Neuronal stem cell (in vitro differentiated cells): ENCODE measurements at regions not wholly inside any gene's neighbourhood (a gene's known extent, or its start where the extent isn't known, plus 50 kb on each side); places are given as distances from the start of the nearest gene placed in this dataset.
"Not testable (repeated sequence)": the region's sequence is repeated elsewhere in the genome, so short reads cannot be mapped to it uniquely, and the experiment has no call there.

ENCODE experiments used
- DNase-seq: peaks from one replicate; pipeline ENCODE4 v3.0.0-alpha.2; 2013; ENCODE audit warnings: low spot score
- H2AFZ ChIP-seq: one replicate; pipeline ENCODE4 v1.6.1; 2013; ENCODE audit warnings: mild to moderate bottlenecking, low read length, inconsistent platforms
- H2AK5ac ChIP-seq: 2 replicates; pipeline ENCODE4 v1.6.1; 2013; ENCODE audit warnings: low read depth, mild to moderate bottlenecking, inconsistent platforms, low read length, moderate library complexity, mixed read lengths
- H2BK120ac ChIP-seq: 2 replicates; pipeline ENCODE4 v1.6.1; 2013; ENCODE audit warnings: low read depth, mild to moderate bottlenecking, inconsistent platforms, low read length, moderate library complexity, mixed read lengths
- H2BK12ac ChIP-seq: one replicate; pipeline ENCODE4 v1.6.1; 2013; ENCODE audit warnings: low read length, inconsistent platforms
- H2BK15ac ChIP-seq: 2 replicates; pipeline ENCODE4 v1.6.1; 2013; ENCODE audit warnings: mild to moderate bottlenecking, low read length, inconsistent platforms, mixed read lengths
- H2BK5ac ChIP-seq: one replicate; pipeline ENCODE4 v1.6.1; 2013; ENCODE audit warnings: inconsistent platforms, mild to moderate bottlenecking, low read length, moderate library complexity
- H3K14ac ChIP-seq: one replicate; pipeline ENCODE4 v1.6.1; 2013; ENCODE audit warnings: low read length, inconsistent platforms
- H3K18ac ChIP-seq: 2 replicates; pipeline ENCODE4 v1.6.1; 2013; ENCODE audit warnings: low read length, inconsistent platforms
- H3K23ac ChIP-seq: 2 replicates; pipeline ENCODE4 v1.6.1; 2013; ENCODE audit warnings: low read depth, mild to moderate bottlenecking, mixed read lengths, low read length, inconsistent platforms; ENCODE audit not compliant: poor library complexity
- H3K27ac ChIP-seq: replicated peaks from 3 replicates; pipeline ENCODE4 v1.5.1; 2013; ENCODE audit warnings: low read length, inconsistent platforms
- H3K27me3 ChIP-seq, 3 experiments: 2 replicates each; pipeline ENCODE4 v1.6.1; 2013; ENCODE audit warnings: low read length in 3 of 3, mild to moderate bottlenecking in 2 of 3, inconsistent platforms in 1 of 3, low read depth in 1 of 3, mixed read lengths in 1 of 3, moderate library complexity in 1 of 3; ENCODE audit not compliant: control insufficient read depth in 3 of 3, insufficient read depth in 3 of 3
- H3K36me3 ChIP-seq, 2 donors: replicated peaks in 1 of 2; 2 replicates each; pipeline ENCODE4 v1.6.1; 2013; ENCODE audit warnings: low read length in 2 of 2; ENCODE audit not compliant: control insufficient read depth in 2 of 2, insufficient read depth in 2 of 2
- H3K4ac ChIP-seq: 2 replicates; pipeline ENCODE4 v1.6.1; 2013; ENCODE audit warnings: inconsistent platforms, mild to moderate bottlenecking, low read length, moderate library complexity
- H3K4me1 ChIP-seq, 2 donors: 1 replicate in 1 of 2; 2 replicates in 1 of 2; pipeline ENCODE4 v1.6.1; 2013; ENCODE audit warnings: low read length in 2 of 2, low read depth in 1 of 2; ENCODE audit not compliant: control insufficient read depth in 2 of 2, insufficient read depth in 1 of 2
- H3K4me2 ChIP-seq: one replicate; pipeline ENCODE4 v1.6.1; 2013; ENCODE audit warnings: mild to moderate bottlenecking, low read length, inconsistent platforms; ENCODE audit not compliant: insufficient read depth, poor library complexity, severe bottlenecking
- H3K4me3 ChIP-seq, 2 donors: 2 replicates each; pipeline ENCODE4 v1.5.1; 2013; ENCODE audit warnings: low read length in 2 of 2, mild to moderate bottlenecking in 2 of 2, inconsistent platforms in 1 of 2, moderate library complexity in 1 of 2
- H3K79me1 ChIP-seq: one replicate; pipeline ENCODE4 v1.6.1; 2013; ENCODE audit warnings: low read depth, mild to moderate bottlenecking, inconsistent platforms, low read length, moderate library complexity
- H3K9ac ChIP-seq: one replicate; pipeline ENCODE4 v1.6.1; 2013; ENCODE audit warnings: mild to moderate bottlenecking, low read depth, low read length, inconsistent platforms; ENCODE audit not compliant: poor library complexity
- H3K9me3 ChIP-seq, 2 donors: replicated peaks in 1 of 2; 2 replicates each; pipeline versions ENCODE3 to v1.6.1; 2013; ENCODE audit warnings: low read length in 2 of 2, mild to moderate bottlenecking in 2 of 2, inconsistent platforms in 1 of 2, low read depth in 1 of 2, mixed read lengths in 1 of 2, moderate library complexity in 1 of 2; ENCODE audit not compliant: control insufficient read depth in 2 of 2, insufficient read depth in 1 of 2
- H4K8ac ChIP-seq: one replicate; pipeline ENCODE4 v1.6.1; 2013; ENCODE audit warnings: low read depth, mild to moderate bottlenecking, inconsistent platforms, low read length, moderate library complexity
- H4K91ac ChIP-seq: one replicate; pipeline ENCODE4 v1.6.1; 2013; ENCODE audit warnings: low read length, low read depth, mild to moderate bottlenecking, inconsistent platforms; ENCODE audit not compliant: poor library complexity
- WGBS, 2 donors: extraction: QIAGEN DNeasy Blood & Tissue Kit; methylation state at CpG; one replicate each; pipeline ENCODE4 v1.1.7; 2013; ENCODE audit warnings: missing lambda C conversion rate in 2 of 2, mixed read lengths in 1 of 2; ENCODE audit not compliant: insufficient read length in 2 of 2, insufficient replicate concordance in 1 of 2; ENCODE audit errors: extremely low coverage in 2 of 2; 5-methylcytosine and 5-hydroxymethylcytosine counted together

GRCh38 chr4:118630897-118631296, 54.3 kb upstream of the METTL14 start:
- H3K27me3 ChIP-seq, H2BK120ac ChIP-seq, H3K23ac ChIP-seq, H2AFZ ChIP-seq, H4K8ac ChIP-seq, H3K4me1 ChIP-seq, H4K91ac ChIP-seq, H3K14ac ChIP-seq, H3K9ac ChIP-seq, H3K4me2 ChIP-seq, H3K4ac ChIP-seq, H3K9me3 ChIP-seq, H3K79me1 ChIP-seq, H3K27ac ChIP-seq, H2AK5ac ChIP-seq, H2BK12ac ChIP-seq, H2BK15ac ChIP-seq, H3K18ac ChIP-seq, H3K4me3 ChIP-seq, DNase-seq, H2BK5ac ChIP-seq: not testable (repeated sequence)
- no CpG with 5 or more reads among the region's 7 CpGs for WGBS, 2 donors
- H3K36me3 ChIP-seq: peaks cover 0 to 31% of the 10 kb centered on the region in 2 donors

GRCh38 chr4:118631321-118632050, 53.7 kb upstream of the METTL14 start:
- H4K91ac ChIP-seq, H2AK5ac ChIP-seq, H2BK12ac ChIP-seq, H2AFZ ChIP-seq, H3K4ac ChIP-seq, H3K79me1 ChIP-seq, H3K23ac ChIP-seq, H3K14ac ChIP-seq, H4K8ac ChIP-seq, H2BK15ac ChIP-seq, H2BK120ac ChIP-seq, H3K27ac ChIP-seq, H3K4me2 ChIP-seq, H2BK5ac ChIP-seq, H3K27me3 ChIP-seq, H3K9ac ChIP-seq, DNase-seq, H3K4me1 ChIP-seq, H3K9me3 ChIP-seq, H3K18ac ChIP-seq, H3K4me3 ChIP-seq: not testable (repeated sequence)
- peaks cover 0 to 31% of the 10 kb centered on the region in 2 donors for H3K36me3 ChIP-seq
- WGBS, 2 donors: no CpG with 5 or more reads among the region's 11 CpGs

- not testable (repeated sequence) for H2BK120ac ChIP-seq, H2BK5ac ChIP-seq, H2AFZ ChIP-seq, H3K9me3 ChIP-seq, H3K27ac ChIP-seq, H3K4me3 ChIP-seq, H3K4me2 ChIP-seq, H3K23ac ChIP-seq, H2BK12ac ChIP-seq, H3K9ac ChIP-seq, H3K14ac ChIP-seq, H3K79me1 ChIP-seq, H2AK5ac ChIP-seq, H4K8ac ChIP-seq, H3K4ac ChIP-seq, H3K4me1 ChIP-seq, H4K91ac ChIP-seq, H3K18ac ChIP-seq, H2BK15ac ChIP-seq, H3K27me3 ChIP-seq, DNase-seq
- peaks cover 0 to 31% of the 10 kb centered on the region in 2 donors for H3K36me3 ChIP-seq
- WGBS, 2 donors: no CpG with 5 or more reads among the region's 22 CpGs
These were observed 51.7 kb upstream of the METTL14 start for GRCh38 chr4:118633476-118633875.

GRCh38 chr4:118634126-118634875, 50.9 kb upstream of the METTL14 start:
- H4K91ac ChIP-seq, H2BK15ac ChIP-seq, H3K27ac ChIP-seq, H3K4ac ChIP-seq, H3K9me3 ChIP-seq, H3K27me3 ChIP-seq, H3K14ac ChIP-seq, H2AK5ac ChIP-seq, H3K4me1 ChIP-seq, H3K18ac ChIP-seq, H3K4me2 ChIP-seq, H2AFZ ChIP-seq, H3K79me1 ChIP-seq, H4K8ac ChIP-seq, DNase-seq, H2BK5ac ChIP-seq, H2BK12ac ChIP-seq, H3K4me3 ChIP-seq, H2BK120ac ChIP-seq, H3K9ac ChIP-seq, H3K23ac ChIP-seq: not testable (repeated sequence)
- no CpG with 5 or more reads among the region's 33 CpGs for WGBS, 2 donors
- H3K36me3 ChIP-seq: peaks cover 0 to 29% of the 10 kb centered on the region in 2 donors
